HCT116 (cell line): ENCODE measurements at regions not wholly inside any gene's neighbourhood (a gene's known extent, or its start where the extent isn't known, plus 50 kb on each side); places are given as distances from the start of the nearest gene placed in this dataset.

Experiments used
- ATAC-seq: fragments of 200-7000 bp; cut with Tn5 transposase; 2 replicates; pipeline ENCODE4 v1.9.1; 2020; ENCODE audit warnings: mild to moderate bottlenecking, moderate library complexity
- BruUV-seq: library from RNA; stranded (reverse); fragments of 400-500 nt; replicated peaks from 2 replicates; lab custom pipeline; 2021; lab: Mats Ljungman, UMichigan
- CTCF ChIA-PET: fragments of 300-600 bp; sonication (Branson Sonifier 250); formaldehyde crosslinking; loops from one replicate; lab custom pipeline; 2021; ENCODE audit warnings: antibody characterized with exemption; lab: Charles Lee
- POLR2A ChIA-PET: fragments of 300-600, 350-600 bp; sonication (Branson Sonifier 250); formaldehyde crosslinking; loops from one replicate; lab custom pipeline; 2021; ENCODE audit warnings: antibody characterized with exemption; lab: Charles Lee
- RAD21 ChIA-PET, 2 experiments: fragments of 300-600 bp; sonication (Branson Sonifier 250); formaldehyde crosslinking; loops; one replicate each; lab custom pipeline; 2023; ENCODE audit warnings: low total read pairs in 2 of 2; ENCODE audit not compliant: uncharacterized antibody in 2 of 2, unreplicated experiment in 2 of 2, low non-redundant PET in 1 of 2; lab: Charles Lee
- DNase-seq: peaks from one replicate; pipeline ENCODE4 v3.0.0-alpha.2; 2010; ENCODE audit warnings: low read depth, low spot score
- H2AFZ ChIP-seq: fragments of 200-600 bp; shearing (Covaris generic), sonication (generic); 2 replicates; pipeline ENCODE4 v1.6.1; 2017; ENCODE audit warnings: low read depth, mixed run types, mixed read lengths, antibody characterized with exemption, low read length; ENCODE audit not compliant: poor library complexity, severe bottlenecking
- H3K27ac ChIP-seq: 2 replicates; pipeline ENCODE4 v1.5.1; 2012; ENCODE audit warnings: low read depth, low read length
- H3K27me3 ChIP-seq: fragments of 200-600 bp; sonication (generic); 2 replicates; pipeline ENCODE4 v1.6.1; 2016; ENCODE audit warnings: mixed run types, low read length, mixed read lengths; ENCODE audit not compliant: insufficient read depth
- H3K36me3 ChIP-seq, 2 experiments: fragments of 200-500 bp in 1 of 2; fragments of 200-600 bp in 1 of 2; sonication (Bioruptor generic) in 1 of 2; sonication (generic) in 1 of 2; 2 replicates each; pipeline versions ENCODE4 v1.5.1 to v1.6.1; 2014 to 2016; ENCODE audit warnings: low read length in 2 of 2, inconsistent platforms in 1 of 2, mixed read lengths in 1 of 2, mixed run types in 1 of 2; ENCODE audit not compliant: insufficient read depth in 2 of 2, control insufficient read depth in 1 of 2
- H3K4me1 ChIP-seq, 2 experiments: fragments of 200-600 bp in 1 of 2; sonication (generic) in 1 of 2; 2 replicates each; pipeline versions ENCODE4 v1.5.1 to v1.6.1; 2012 to 2017; ENCODE audit warnings: low read length in 2 of 2, inconsistent platforms in 1 of 2, mild to moderate bottlenecking in 1 of 2, mixed read lengths in 1 of 2, mixed run types in 1 of 2, moderate library complexity in 1 of 2; ENCODE audit not compliant: insufficient read depth in 2 of 2, control insufficient read depth in 1 of 2
- H3K4me2 ChIP-seq: fragments of 200-600 bp; sonication (generic); 2 replicates; pipeline ENCODE4 v1.6.1; 2017; ENCODE audit warnings: mixed run types, low read length, mixed read lengths
- H3K4me3 ChIP-seq, 2 experiments: fragments of 200-600 bp in 1 of 2; sonication (generic) in 1 of 2; replicated peaks in 1 of 2; 2 replicates each; pipeline ENCODE4 v1.5.1; 2011 to 2016; ENCODE audit warnings: low read length in 2 of 2, control low read depth in 1 of 2, low read depth in 1 of 2, mild to moderate bottlenecking in 1 of 2, mixed read lengths in 1 of 2, mixed run types in 1 of 2
- H3K79me2 ChIP-seq: fragments of 200-600 bp; sonication (generic); 2 replicates; pipeline ENCODE4 v1.6.1; 2017; ENCODE audit warnings: mild to moderate bottlenecking, mixed run types, low read length, moderate library complexity, mixed read lengths; ENCODE audit not compliant: insufficient read depth
- H3K9ac ChIP-seq: fragments of 200-600 bp; sonication (generic); 2 replicates; pipeline ENCODE4 v1.6.1; 2016; ENCODE audit warnings: low read length, mixed read lengths
- H3K9me2 ChIP-seq: fragments of 200-600 bp; sonication (generic), shearing (Covaris generic); 2 replicates; pipeline ENCODE4 v1.6.1; 2017; ENCODE audit warnings: mixed run types, mild to moderate bottlenecking, moderate library complexity; ENCODE audit not compliant: insufficient read depth
- H3K9me3 ChIP-seq, 2 experiments: fragments of 200-500 bp in 1 of 2; fragments of 200-600 bp in 1 of 2; sonication (Bioruptor generic) in 1 of 2; sonication (generic) in 1 of 2; 2 replicates each; pipeline ENCODE4 v1.6.1; 2014 to 2017; ENCODE audit warnings: low read length in 2 of 2, mixed read lengths in 2 of 2, inconsistent platforms in 1 of 2, low read depth in 1 of 2, mild to moderate bottlenecking in 1 of 2, mixed run types in 1 of 2, moderate library complexity in 1 of 2; ENCODE audit not compliant: control insufficient read depth in 1 of 2, insufficient read depth in 1 of 2
- H4K20me1 ChIP-seq: fragments of 200-600 bp; sonication (generic), shearing (Covaris generic); 2 replicates; pipeline ENCODE4 v1.6.1; 2017; ENCODE audit warnings: mixed run types, mild to moderate bottlenecking, moderate library complexity; ENCODE audit not compliant: insufficient read depth
- CBX3 ChIP-seq: IDR thresholded peaks from 2 replicates; pipeline ENCODE4 v1.6.1; 2012; ENCODE audit warnings: low read depth
- CEBPB ChIP-seq: IDR thresholded peaks from 2 replicates; pipeline ENCODE4 v1.6.1; 2012; ENCODE audit warnings: low read depth
- EGR1 ChIP-seq: IDR thresholded peaks from 2 replicates; pipeline ENCODE4 v1.6.1; 2012; ENCODE audit warnings: low read depth
- ELF1 ChIP-seq: IDR thresholded peaks from 2 replicates; pipeline ENCODE4 v1.6.1; 2012; ENCODE audit warnings: low read depth, borderline replicate concordance
- EZH2 ChIP-seq: fragments of 200-600 bp; sonication (generic); IDR thresholded peaks from 2 replicates; pipeline ENCODE4 v1.6.1; 2017; ENCODE audit warnings: antibody characterized with exemption, mixed run types
- EZH2phosphoT487 ChIP-seq: fragments of 200-600 bp; IDR thresholded peaks from 2 replicates; pipeline ENCODE4 v1.6.1; 2018; ENCODE audit warnings: antibody characterized with exemption, borderline replicate concordance
- FOSL1 ChIP-seq: IDR thresholded peaks from 2 replicates; pipeline ENCODE4 v1.6.1; 2012; ENCODE audit warnings: low read depth
- POLR2A ChIP-seq: IDR thresholded peaks from 2 replicates; pipeline ENCODE4 v1.7.0; 2011; ENCODE audit warnings: borderline replicate concordance; ENCODE audit not compliant: insufficient read depth, insufficient read length; ENCODE audit errors: extremely low read depth
- POLR2AphosphoS5 ChIP-seq: IDR thresholded peaks from 2 replicates; pipeline ENCODE4 v1.6.1; 2011; ENCODE audit warnings: mild to moderate bottlenecking, low read depth, low read length, moderate library complexity
- REST ChIP-seq: IDR thresholded peaks from 2 replicates; pipeline ENCODE4 v1.6.1; 2012; ENCODE audit warnings: low read depth
- SIN3A ChIP-seq: IDR thresholded peaks from 2 replicates; pipeline ENCODE4 v1.6.1; 2012; ENCODE audit warnings: low read depth
- SP1 ChIP-seq: IDR thresholded peaks from 2 replicates; pipeline ENCODE4 v1.6.1; 2012; ENCODE audit warnings: low read depth
- SRF ChIP-seq: IDR thresholded peaks from 2 replicates; pipeline ENCODE4 v1.6.1; 2012; ENCODE audit warnings: low read depth
- TCF7L2 ChIP-seq: IDR thresholded peaks from 2 replicates; pipeline ENCODE4 v1.7.0; 2011; ENCODE audit warnings: borderline replicate concordance, inconsistent platforms; ENCODE audit not compliant: insufficient read depth, insufficient read length; ENCODE audit errors: extremely low read depth
- ZBTB33 ChIP-seq: IDR thresholded peaks from 2 replicates; pipeline ENCODE4 v1.6.1; 2011; ENCODE audit warnings: mild to moderate bottlenecking, low read length, moderate library complexity; ENCODE audit not compliant: insufficient replicate concordance; ENCODE audit errors: extremely low read depth
- ZFX ChIP-seq: fragments of 450-650 bp; IDR thresholded peaks from 2 replicates; pipeline ENCODE4 v1.6.1; 2017
- ZNF274 ChIP-seq: fragments of 200-500 bp; sonication (Bioruptor generic); IDR thresholded peaks from 2 replicates; pipeline ENCODE4 v1.6.1; 2014; ENCODE audit warnings: mild to moderate bottlenecking, low read depth, low read length, inconsistent platforms
- intact Hi-C: fragments of 100-400 bp; cut with micrococcal nuclease; formaldehyde crosslinking; loops from 2 replicates; pipeline ENCODE4 v1.10.0; 2022

DNA sequence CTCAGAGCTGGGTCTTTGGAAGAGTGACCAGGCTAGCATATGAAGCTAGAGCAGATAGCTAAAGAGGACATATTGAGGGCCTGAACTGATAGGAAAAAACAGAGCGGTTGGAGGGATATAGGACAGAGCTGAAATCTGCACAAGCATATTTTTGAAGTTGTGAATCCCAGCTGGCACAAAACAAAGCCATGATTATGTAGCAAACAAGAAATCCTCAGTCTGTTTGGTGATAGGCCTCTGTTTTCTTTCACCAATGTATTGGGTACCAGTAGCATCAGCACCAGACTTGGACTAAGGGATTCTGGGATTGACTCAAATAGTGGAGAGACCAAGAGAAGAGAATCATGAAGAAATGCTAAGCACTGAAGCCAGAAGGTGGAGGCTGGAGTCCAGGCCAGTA, 151.0 kb downstream of the FAM43A start:
- H3K4me2 ChIP-seq, result no peak overlapping the region
- ChIA-PET POLR2A (interaction anchor here (0.6 kb wide), 1 partner anchor 42 kb away, joined by 3 read pairs; no protein-coding TSS in a partner anchor), CTCF (no interaction called here)

More for the DNA sequence above, 151.0 kb downstream of the FAM43A start:
- peaks cover 0 to 8% of the 10 kb centered on the region in 2 experiments; a peak in 2 of 4 replicates for H3K4me1 ChIP-seq
- TF ChIP-seq TCF7L2 (no peak), ZBTB33 (no peak), REST (no peak), SRF (no peak), ZNF274 (no peak), CEBPB (no peak), SP1 (no peak), CBX3 (no peak), EGR1 (no peak), POLR2AphosphoS5 (no peak), ELF1 (no peak), EZH2 (no peak), ZFX (no peak), SIN3A (no peak), EZH2phosphoT487 (no peak), FOSL1 (no peak), POLR2A (no peak)
- TF ChIP-seq, all 23 proteins: peak for 0
- no peaks in the 10 kb centered on the region for H3K9me3 ChIP-seq
- BruUV-seq, result no TSS peak
- no peak overlapping the region for H3K4me3 ChIP-seq
- no peaks in the 10 kb centered on the region for H4K20me1 ChIP-seq
- RAD21 ChIA-PET, result no interaction called here
- no peaks in the 10 kb centered on the region for H3K79me2 ChIP-seq
- H3K27me3 ChIP-seq, result no peaks in the 10 kb centered on the region
- no peak overlapping the region for H3K9ac ChIP-seq
- no peak for DNase-seq
- H3K9me2 ChIP-seq, result no peaks in the 10 kb centered on the region
- no peak overlapping the region for H2AFZ ChIP-seq
- ATAC-seq, result no peak
- intact Hi-C loops, result no loop called here
- no peak overlapping the region for H3K27ac ChIP-seq
- no peaks in the 10 kb centered on the region for H3K36me3 ChIP-seq
